GM20000 (cell line): ENCODE measurements at regions not wholly inside any gene's neighbourhood (a gene's known extent, or its start where the extent isn't known, plus 50 kb on each side); places are given as distances from the start of the nearest gene placed in this dataset.

Experiments
- DNase-seq: peaks from one replicate; pipeline ENCODE4 v3.0.0; 2012; ENCODE audit warnings: low spot score
- CTCF ChIP-seq: IDR thresholded peaks from 2 replicates; pipeline ENCODE4 v1.5.1; 2012; ENCODE audit warnings: mild to moderate bottlenecking, control low read depth; ENCODE audit errors: extremely low read depth, missing control alignments

DNA sequence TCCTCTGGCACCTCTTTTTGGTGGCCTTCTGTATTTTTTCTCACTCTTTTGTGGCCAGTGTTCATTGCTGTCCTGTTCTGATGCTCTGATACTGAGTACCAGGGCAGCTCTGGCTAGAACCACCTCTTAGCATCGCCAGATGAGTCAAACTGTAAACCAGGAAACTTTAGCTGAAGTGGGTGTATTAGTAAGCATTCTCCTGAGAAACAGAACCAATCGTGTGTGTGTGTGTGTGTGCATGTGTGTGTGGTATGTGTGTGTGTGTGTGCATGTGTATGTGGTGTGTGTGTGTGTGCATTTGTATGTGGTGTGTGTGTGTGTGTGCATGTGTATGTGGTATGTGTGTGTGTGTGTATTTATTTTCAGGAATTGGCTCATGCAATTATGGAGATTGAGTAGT, 166.3 kb upstream of the SKOR2 start:
- DNase-seq: no peak
- no peak for TF ChIP-seq CTCF

- no peak for DNase-seq
- TF ChIP-seq CTCF: no peak
Observed at GRCh38 chr18:47415881-47416280, 164.4 kb upstream of the SKOR2 start.

GRCh38 chr18:47413327-47413726, 161.9 kb upstream of the SKOR2 start:
- TF ChIP-seq CTCF: no peak

DNA sequence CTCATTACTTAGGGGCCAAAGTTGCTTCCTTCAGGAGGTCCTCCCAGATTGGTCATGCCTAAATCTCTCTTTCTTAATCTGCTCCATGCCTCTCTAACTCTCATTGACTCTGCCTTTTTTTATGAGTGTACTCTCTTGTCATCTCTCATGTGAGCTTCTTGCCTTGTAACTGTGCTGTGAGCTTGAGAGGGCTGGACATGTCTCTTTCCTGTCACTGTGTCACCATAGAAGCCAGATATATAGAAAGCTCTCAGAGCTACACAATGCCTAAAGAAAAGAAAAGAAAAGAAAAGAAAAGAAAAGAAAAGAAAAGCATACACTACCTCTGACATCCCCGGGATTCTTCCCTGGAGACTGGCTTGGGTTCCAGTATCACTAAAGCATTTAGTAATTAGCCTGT, 161.5 kb upstream of the SKOR2 start:
- TF ChIP-seq CTCF: no peak
- DNase-seq: no peak

More at GRCh38 chr18:47413327-47413726, 161.9 kb upstream of the SKOR2 start:
- no peak for DNase-seq

- DNase-seq: no peak
- TF ChIP-seq CTCF: no peak
Observed at GRCh38 chr18:47411159-47411558, 159.7 kb upstream of the SKOR2 start.

- no peak for TF ChIP-seq CTCF
- DNase-seq: no peak
Observed at GRCh38 chr18:47410139-47410538, 158.7 kb upstream of the SKOR2 start.

DNA sequence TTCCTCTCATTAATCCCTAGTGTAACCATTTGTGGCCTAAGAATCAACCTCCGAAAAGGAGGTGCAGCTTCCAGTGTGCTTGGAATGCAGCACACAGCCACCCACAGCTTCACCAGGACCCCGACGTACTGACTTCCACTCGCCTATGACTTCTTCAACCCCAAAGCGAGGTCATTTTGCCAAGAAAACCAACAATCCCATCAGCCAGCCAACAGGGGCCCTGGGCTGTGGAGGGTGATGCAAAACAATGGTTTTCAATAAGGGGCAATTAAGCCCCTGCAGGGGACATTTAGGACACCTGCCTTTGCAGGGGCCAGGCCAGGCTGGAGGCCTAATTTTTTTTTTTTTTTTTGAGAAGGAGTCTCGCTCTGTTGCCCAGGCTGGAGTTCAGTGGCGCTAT, 158.1 kb upstream of the SKOR2 start:
- no peak for TF ChIP-seq CTCF
- DNase-seq: no peak

DNA sequence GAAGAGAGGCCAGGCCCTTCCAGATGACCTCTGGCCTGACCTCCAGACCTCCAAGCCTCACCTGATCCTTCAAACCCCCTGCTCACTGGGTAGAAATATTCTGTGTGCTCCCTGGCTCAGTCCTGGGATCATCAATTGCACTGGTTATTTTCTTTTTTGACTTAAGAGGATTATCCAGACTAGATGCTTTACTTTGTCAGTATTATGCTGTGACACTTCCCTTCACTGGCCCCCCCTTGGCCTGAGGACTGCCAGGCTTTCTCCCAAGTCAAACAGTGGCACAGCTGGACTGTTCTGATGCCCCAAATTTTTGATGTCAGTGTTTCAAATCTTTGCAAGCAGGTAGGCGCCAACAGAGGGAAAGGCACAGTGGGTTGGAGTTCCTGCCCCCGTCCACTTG, 156.3 kb upstream of the SKOR2 start:
- no peak for TF ChIP-seq CTCF
- DNase-seq: no peak
